ENCODE measurements at regions not wholly inside any gene's neighbourhood (a gene's known extent, or its start where the extent isn't known, plus 50 kb on each side); places are given as distances from the start of the nearest gene placed in this dataset.

- TF ChIP-seq, protein P1, sequence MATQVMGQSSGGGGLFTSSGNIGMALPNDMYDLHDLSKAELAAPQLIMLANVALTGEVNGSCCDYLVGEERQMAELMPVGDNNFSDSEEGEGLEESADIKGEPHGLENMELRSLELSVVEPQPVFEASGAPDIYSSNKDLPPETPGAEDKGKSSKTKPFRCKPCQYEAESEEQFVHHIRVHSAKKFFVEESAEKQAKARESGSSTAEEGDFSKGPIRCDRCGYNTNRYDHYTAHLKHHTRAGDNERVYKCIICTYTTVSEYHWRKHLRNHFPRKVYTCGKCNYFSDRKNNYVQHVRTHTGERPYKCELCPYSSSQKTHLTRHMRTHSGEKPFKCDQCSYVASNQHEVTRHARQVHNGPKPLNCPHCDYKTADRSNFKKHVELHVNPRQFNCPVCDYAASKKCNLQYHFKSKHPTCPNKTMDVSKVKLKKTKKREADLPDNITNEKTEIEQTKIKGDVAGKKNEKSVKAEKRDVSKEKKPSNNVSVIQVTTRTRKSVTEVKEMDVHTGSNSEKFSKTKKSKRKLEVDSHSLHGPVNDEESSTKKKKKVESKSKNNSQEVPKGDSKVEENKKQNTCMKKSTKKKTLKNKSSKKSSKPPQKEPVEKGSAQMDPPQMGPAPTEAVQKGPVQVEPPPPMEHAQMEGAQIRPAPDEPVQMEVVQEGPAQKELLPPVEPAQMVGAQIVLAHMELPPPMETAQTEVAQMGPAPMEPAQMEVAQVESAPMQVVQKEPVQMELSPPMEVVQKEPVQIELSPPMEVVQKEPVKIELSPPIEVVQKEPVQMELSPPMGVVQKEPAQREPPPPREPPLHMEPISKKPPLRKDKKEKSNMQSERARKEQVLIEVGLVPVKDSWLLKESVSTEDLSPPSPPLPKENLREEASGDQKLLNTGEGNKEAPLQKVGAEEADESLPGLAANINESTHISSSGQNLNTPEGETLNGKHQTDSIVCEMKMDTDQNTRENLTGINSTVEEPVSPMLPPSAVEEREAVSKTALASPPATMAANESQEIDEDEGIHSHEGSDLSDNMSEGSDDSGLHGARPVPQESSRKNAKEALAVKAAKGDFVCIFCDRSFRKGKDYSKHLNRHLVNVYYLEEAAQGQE (IDR thresholded peaks at IDR 0.05; ENCODE audit: borderline replicate concordance), result no peak
- TF ChIP-seq, protein P2, sequence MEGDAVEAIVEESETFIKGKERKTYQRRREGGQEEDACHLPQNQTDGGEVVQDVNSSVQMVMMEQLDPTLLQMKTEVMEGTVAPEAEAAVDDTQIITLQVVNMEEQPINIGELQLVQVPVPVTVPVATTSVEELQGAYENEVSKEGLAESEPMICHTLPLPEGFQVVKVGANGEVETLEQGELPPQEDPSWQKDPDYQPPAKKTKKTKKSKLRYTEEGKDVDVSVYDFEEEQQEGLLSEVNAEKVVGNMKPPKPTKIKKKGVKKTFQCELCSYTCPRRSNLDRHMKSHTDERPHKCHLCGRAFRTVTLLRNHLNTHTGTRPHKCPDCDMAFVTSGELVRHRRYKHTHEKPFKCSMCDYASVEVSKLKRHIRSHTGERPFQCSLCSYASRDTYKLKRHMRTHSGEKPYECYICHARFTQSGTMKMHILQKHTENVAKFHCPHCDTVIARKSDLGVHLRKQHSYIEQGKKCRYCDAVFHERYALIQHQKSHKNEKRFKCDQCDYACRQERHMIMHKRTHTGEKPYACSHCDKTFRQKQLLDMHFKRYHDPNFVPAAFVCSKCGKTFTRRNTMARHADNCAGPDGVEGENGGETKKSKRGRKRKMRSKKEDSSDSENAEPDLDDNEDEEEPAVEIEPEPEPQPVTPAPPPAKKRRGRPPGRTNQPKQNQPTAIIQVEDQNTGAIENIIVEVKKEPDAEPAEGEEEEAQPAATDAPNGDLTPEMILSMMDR (IDR thresholded peaks at IDR 0.05; ENCODE audit: poor library complexity, severe bottlenecking), result no peak
- TF ChIP-seq EZH2 (IDR thresholded peaks at IDR 0.05; ENCODE audit: borderline replicate concordance, insufficient read depth, low read length, poor library complexity, severe bottlenecking), result no peak
- no peak for TF ChIP-seq EP300 (conservative IDR thresholded peaks at IDR 0.05; ENCODE audit: poor library complexity, severe bottlenecking)
- no peak for TF ChIP-seq POLR2AphosphoS5 (IDR thresholded peaks at IDR 0.05)
- TF ChIP-seq RAD21 (conservative IDR thresholded peaks at IDR 0.05), result no peak
These were observed 1274.7 kb upstream of the CADM2 start for GRCh38 chr3:83683937-83684598.
